ENCODE measurements at regions not wholly inside any gene's neighbourhood (a gene's known extent, or its start where the extent isn't known, plus 50 kb on each side); places are given as distances from the start of the nearest gene placed in this dataset.

- no peak for TF ChIP-seq CTCF (optimal IDR thresholded peaks at IDR 0.05 in 1 of 3, IDR thresholded peaks at IDR 0.05 in 1 of 3, conservative IDR thresholded peaks at IDR 0.05 in 1 of 3; ENCODE audit: extremely low read depth in 1 of 3, insufficient read depth in 2 of 3, low read length in 3 of 3)
- no peak for TF ChIP-seq EZH2 (IDR thresholded peaks at IDR 0.05; ENCODE audit: low read length)
- FAIRE-seq: no peak
- Histone ChIP-seq H3K27me3 (ENCODE audit: control insufficient read depth, extremely low read depth, insufficient read depth, low read length) (no peaks in the 10 kb centered on the region), H3K9me3 (ENCODE audit: control insufficient read depth, low read depth, low read length) (no peaks in the 10 kb centered on the region), H3K4me2 (ENCODE audit: control insufficient read depth, extremely low read depth, insufficient read depth, low read depth, low read length) (no peak overlapping the region), H4K20me1 (ENCODE audit: control insufficient read depth, extremely low read depth, insufficient read depth, low read length) (no peaks in the 10 kb centered on the region), H3K4me3 (ENCODE audit: control insufficient read depth in 2 of 3, extremely low read depth in 1 of 3, insufficient read depth in 2 of 3, low read depth in 1 of 3, low read length in 3 of 3) (no peak overlapping the region), H3K9ac (ENCODE audit: control insufficient read depth, extremely low read depth, insufficient read depth, low read length) (no peak overlapping the region), H3K79me2 (ENCODE audit: control insufficient read depth, insufficient read depth, low read length) (no peaks in the 10 kb centered on the region), H3K9me1 (ENCODE audit: control insufficient read depth, extremely low read depth, insufficient read depth, low read length) (no peaks in the 10 kb centered on the region), H2AFZ (ENCODE audit: control insufficient read depth, low read length) (no peak overlapping the region), H3K36me3 (ENCODE audit: control insufficient read depth in 2 of 2, extremely low read depth in 1 of 2, insufficient read depth in 2 of 2, low read length in 2 of 2) (no peaks in the 10 kb centered on the region), H3K4me1 (ENCODE audit: control insufficient read depth, extremely low read depth, insufficient read depth, low read length) (no peaks in the 10 kb centered on the region), H3K27ac (ENCODE audit: control insufficient read depth, insufficient read depth, low read length) (no peak overlapping the region)
- no peak for DNase-seq (ENCODE audit: low read depth, low spot score)
- dilution Hi-C loops (cut with MboI; ENCODE audit: extremely low pct_ligation_motif_present, low sequenced_read_pairs): no loop called here
Observed at GRCh38 chr7:9891056-9891455, 1082.6 kb upstream of the PHF14 start.

GRCh38 chr7:9900339-9900738 is 1073.3 kb upstream of the PHF14 start:
- no peaks in the 10 kb centered on the region for H4K20me1 ChIP-seq (ENCODE audit: control insufficient read depth, extremely low read depth, insufficient read depth, low read length)
- FAIRE-seq: no peak
- no peaks in the 10 kb centered on the region for H3K9me1 ChIP-seq (ENCODE audit: control insufficient read depth, extremely low read depth, insufficient read depth, low read length)
- no peak overlapping the region for H3K4me2 ChIP-seq (ENCODE audit: control insufficient read depth, extremely low read depth, insufficient read depth, low read depth, low read length)
- no peaks in the 10 kb centered on the region for H3K36me3 ChIP-seq (ENCODE audit: control insufficient read depth in 2 of 2, extremely low read depth in 1 of 2, insufficient read depth in 2 of 2, low read length in 2 of 2)
- no peaks in the 10 kb centered on the region for H3K27me3 ChIP-seq (ENCODE audit: control insufficient read depth, extremely low read depth, insufficient read depth, low read length)
- dilution Hi-C loops (cut with MboI; ENCODE audit: extremely low pct_ligation_motif_present, low sequenced_read_pairs): no loop called here
- TF ChIP-seq CTCF (optimal IDR thresholded peaks at IDR 0.05 in 1 of 3, IDR thresholded peaks at IDR 0.05 in 1 of 3, conservative IDR thresholded peaks at IDR 0.05 in 1 of 3; ENCODE audit: extremely low read depth in 1 of 3, insufficient read depth in 2 of 3, low read length in 3 of 3) (no peak), EZH2 (IDR thresholded peaks at IDR 0.05; ENCODE audit: low read length) (no peak)
- no peak overlapping the region for H2AFZ ChIP-seq (ENCODE audit: control insufficient read depth, low read length)
- no peaks in the 10 kb centered on the region for H3K4me1 ChIP-seq (ENCODE audit: control insufficient read depth, extremely low read depth, insufficient read depth, low read length)
- DNase-seq (ENCODE audit: low read depth, low spot score): no peak
- H3K9me3 ChIP-seq (ENCODE audit: control insufficient read depth, low read depth, low read length): no peaks in the 10 kb centered on the region
- no peak overlapping the region for H3K27ac ChIP-seq (ENCODE audit: control insufficient read depth, insufficient read depth, low read length)
- no peak overlapping the region for H3K9ac ChIP-seq (ENCODE audit: control insufficient read depth, extremely low read depth, insufficient read depth, low read length)
- H3K4me3 ChIP-seq (ENCODE audit: control insufficient read depth in 2 of 3, extremely low read depth in 1 of 3, insufficient read depth in 2 of 3, low read depth in 1 of 3, low read length in 3 of 3): no peak overlapping the region
- H3K79me2 ChIP-seq (ENCODE audit: control insufficient read depth, insufficient read depth, low read length): no peaks in the 10 kb centered on the region

Data from keratinocyte (primary cell).